Muscle of back (tissue), 3 donors: ENCODE measurements at regions not wholly inside any gene's neighbourhood (a gene's known extent, or its start where the extent isn't known, plus 50 kb on each side); places are given as distances from the start of the nearest gene placed in this dataset.
A peak's percentile ranks its signal among the peaks of the same experiment; 100 is the strongest.

Experiments
- DNase-seq, 3 donors: peaks; one replicate each; pipeline versions ENCODE4 v3.0.0 to v3.0.0-alpha.2; 2013

- no peak for DNase-seq
Observed at GRCh38 chr9:12933957-12934356, 159.1 kb downstream of the LURAP1L start.

- DNase-seq, result no peak
Observed at GRCh38 chr9:12934545-12935272, 159.9 kb downstream of the LURAP1L start.

- DNase-seq, result peak in 2 of 3 donors; percentile 33 to 63
Observed at GRCh38 chr9:12935714-12936113, 160.9 kb downstream of the LURAP1L start.

- DNase-seq, result no peak
Observed at GRCh38 chr9:12954441-12954840, 179.6 kb downstream of the LURAP1L start.

GRCh38 chr9:12955510-12956163, 180.8 kb downstream of the LURAP1L start:
- no peak for DNase-seq

GRCh38 chr9:12956261-12956660, 181.4 kb downstream of the LURAP1L start:
- no peak for DNase-seq

- DNase-seq, result no peak
Observed at GRCh38 chr9:12956805-12957204, 182.0 kb downstream of the LURAP1L start.

- no peak for DNase-seq
Observed at GRCh38 chr9:12958279-12958678, 183.5 kb downstream of the LURAP1L start.

GRCh38 chr9:12958708-12959107, 183.9 kb downstream of the LURAP1L start:
- DNase-seq, result no peak

- DNase-seq, result no peak
Observed at GRCh38 chr9:12961276-12961809, 186.5 kb downstream of the LURAP1L start.

GRCh38 chr9:12963537-12963936, 188.7 kb downstream of the LURAP1L start:
- DNase-seq, result no peak

GRCh38 chr9:12964271-12964670, 189.5 kb downstream of the LURAP1L start:
- DNase-seq, result no peak

- no peak for DNase-seq
Observed at GRCh38 chr9:12965303-12965702, 190.5 kb downstream of the LURAP1L start.

- DNase-seq, result no peak
Observed at GRCh38 chr9:12968093-12968492, 193.3 kb downstream of the LURAP1L start.

- no peak for DNase-seq
Observed at GRCh38 chr9:12972608-12973589, 198.1 kb downstream of the LURAP1L start.

GRCh38 chr9:12973710-12974109, 198.9 kb downstream of the LURAP1L start:
- no peak for DNase-seq

- peak in 1 of 3 donors; percentile 43 for DNase-seq
Observed at GRCh38 chr9:12974671-12975070, 199.9 kb downstream of the LURAP1L start.

GRCh38 chr9:12975496-12975895, 200.7 kb downstream of the LURAP1L start:
- DNase-seq, result no peak

GRCh38 chr9:12980085-12980851, 205.4 kb downstream of the LURAP1L start:
- DNase-seq, result peak in 2 of 3 donors; percentile 38 to 65

GRCh38 chr9:12988258-12988657, 213.4 kb downstream of the LURAP1L start:
- no peak for DNase-seq

GRCh38 chr9:12989669-12990068, 214.8 kb downstream of the LURAP1L start:
- no peak for DNase-seq
